ENCODE measurements at regions not wholly inside any gene's neighbourhood (a gene's known extent, or its start where the extent isn't known, plus 50 kb on each side); places are given as distances from the start of the nearest gene placed in this dataset.

- dilution Hi-C loops (cut with MboI; ENCODE audit: extremely low pct_ligation_motif_present, low sequenced_read_pairs), result no loop called here
- Histone ChIP-seq H3K9me3 (ENCODE audit: control insufficient read depth, low read depth, low read length) (peaks cover 9% of the 10 kb centered on the region), H3K9me1 (ENCODE audit: control insufficient read depth, extremely low read depth, insufficient read depth, low read length) (no peaks in the 10 kb centered on the region), H3K9ac (ENCODE audit: control insufficient read depth, extremely low read depth, insufficient read depth, low read length) (no peak overlapping the region), H2AFZ (ENCODE audit: control insufficient read depth, low read length) (no peak overlapping the region), H3K4me1 (ENCODE audit: control insufficient read depth, extremely low read depth, insufficient read depth, low read length) (no peaks in the 10 kb centered on the region), H3K79me2 (ENCODE audit: control insufficient read depth, insufficient read depth, low read length) (no peaks in the 10 kb centered on the region), H3K4me3 (ENCODE audit: control insufficient read depth in 2 of 3, extremely low read depth in 1 of 3, insufficient read depth in 2 of 3, low read depth in 1 of 3, low read length in 3 of 3) (no peak overlapping the region), H3K4me2 (ENCODE audit: control insufficient read depth, extremely low read depth, insufficient read depth, low read depth, low read length) (no peak overlapping the region), H4K20me1 (ENCODE audit: control insufficient read depth, extremely low read depth, insufficient read depth, low read length) (no peaks in the 10 kb centered on the region), H3K36me3 (ENCODE audit: control insufficient read depth in 2 of 2, extremely low read depth in 1 of 2, insufficient read depth in 2 of 2, low read length in 2 of 2) (no peaks in the 10 kb centered on the region), H3K27me3 (ENCODE audit: control insufficient read depth, extremely low read depth, insufficient read depth, low read length) (peaks cover 11% of the 10 kb centered on the region), H3K27ac (ENCODE audit: control insufficient read depth, insufficient read depth, low read length) (no peak overlapping the region)
- TF ChIP-seq CTCF (optimal IDR thresholded peaks at IDR 0.05 in 1 of 3, IDR thresholded peaks at IDR 0.05 in 1 of 3, conservative IDR thresholded peaks at IDR 0.05 in 1 of 3; ENCODE audit: extremely low read depth in 1 of 3, insufficient read depth in 2 of 3, low read length in 3 of 3), result no peak
- TF ChIP-seq EZH2 (IDR thresholded peaks at IDR 0.05; ENCODE audit: low read length), result no peak
- no peak for FAIRE-seq
- DNase-seq (ENCODE audit: low read depth, low spot score), result no peak
These were observed 80.1 kb downstream of the UBIAD1 start for GRCh38 chr1:11352816-11353799.

DNA sequence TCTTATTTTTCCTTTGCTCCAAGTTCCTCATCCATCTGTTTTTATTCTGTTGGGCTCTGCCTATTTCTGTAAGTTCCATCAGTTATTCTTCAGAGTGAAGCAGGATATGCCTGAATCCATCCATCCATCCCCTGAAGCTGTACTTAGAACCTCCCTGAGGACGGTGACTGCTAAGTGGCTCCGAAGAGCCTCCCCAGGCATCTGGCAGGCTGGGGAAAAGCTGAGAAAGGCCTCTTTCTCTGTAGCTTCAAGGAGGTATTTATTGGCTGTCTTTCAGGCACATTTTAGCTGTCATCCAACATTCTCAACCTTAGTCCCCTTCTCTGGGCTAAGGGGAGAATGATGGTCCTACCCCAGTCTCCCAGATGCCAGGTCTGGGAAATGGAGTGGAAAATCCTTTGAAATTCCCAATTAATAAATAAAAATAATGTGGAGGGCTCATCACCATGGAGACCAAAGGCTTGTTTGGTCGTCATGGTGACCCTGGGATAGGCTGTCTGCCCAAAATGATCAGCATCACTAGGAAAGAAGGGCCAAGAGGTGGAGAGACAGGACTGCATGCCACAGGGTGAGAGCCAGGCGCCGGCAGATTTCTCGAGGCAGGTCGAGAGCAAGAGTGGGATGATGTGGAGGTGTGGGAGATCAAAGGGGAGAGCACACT is 82.0 kb downstream of the UBIAD1 start:
- no peak for DNase-seq (ENCODE audit: low read depth, low spot score)
- dilution Hi-C loops (cut with MboI; ENCODE audit: extremely low pct_ligation_motif_present, low sequenced_read_pairs), result no loop called here
- Histone ChIP-seq H2AFZ (ENCODE audit: control insufficient read depth, low read length) (no peak overlapping the region), H3K9me3 (ENCODE audit: control insufficient read depth, low read depth, low read length) (peaks cover 4% of the 10 kb centered on the region), H3K9me1 (ENCODE audit: control insufficient read depth, extremely low read depth, insufficient read depth, low read length) (no peaks in the 10 kb centered on the region), H3K79me2 (ENCODE audit: control insufficient read depth, insufficient read depth, low read length) (no peaks in the 10 kb centered on the region), H3K4me1 (ENCODE audit: control insufficient read depth, extremely low read depth, insufficient read depth, low read length) (no peaks in the 10 kb centered on the region), H3K4me3 (ENCODE audit: control insufficient read depth in 2 of 3, extremely low read depth in 1 of 3, insufficient read depth in 2 of 3, low read depth in 1 of 3, low read length in 3 of 3) (no peak overlapping the region), H4K20me1 (ENCODE audit: control insufficient read depth, extremely low read depth, insufficient read depth, low read length) (no peaks in the 10 kb centered on the region), H3K4me2 (ENCODE audit: control insufficient read depth, extremely low read depth, insufficient read depth, low read depth, low read length) (no peak overlapping the region), H3K27me3 (ENCODE audit: control insufficient read depth, extremely low read depth, insufficient read depth, low read length) (peaks cover 11% of the 10 kb centered on the region), H3K27ac (ENCODE audit: control insufficient read depth, insufficient read depth, low read length) (no peak overlapping the region), H3K36me3 (ENCODE audit: control insufficient read depth in 2 of 2, extremely low read depth in 1 of 2, insufficient read depth in 2 of 2, low read length in 2 of 2) (no peaks in the 10 kb centered on the region), H3K9ac (ENCODE audit: control insufficient read depth, extremely low read depth, insufficient read depth, low read length) (no peak overlapping the region)
- no peak for FAIRE-seq
- no peak for TF ChIP-seq EZH2 (IDR thresholded peaks at IDR 0.05; ENCODE audit: low read length)
- no peak for TF ChIP-seq CTCF (optimal IDR thresholded peaks at IDR 0.05 in 1 of 3, IDR thresholded peaks at IDR 0.05 in 1 of 3, conservative IDR thresholded peaks at IDR 0.05 in 1 of 3; ENCODE audit: extremely low read depth in 1 of 3, insufficient read depth in 2 of 3, low read length in 3 of 3)
